Right hindlimb (tissue), 1 donor: ENCODE measurements at regions not wholly inside any gene's neighbourhood (a gene's known extent, or its start where the extent isn't known, plus 50 kb on each side); places are given as distances from the start of the nearest gene placed in this dataset.
"Not testable (repeated sequence)": the region's sequence is repeated elsewhere in the genome, so short reads cannot be mapped to it uniquely, and the experiment has no call there.

Experiments
- DNase-seq: peaks from one replicate; pipeline ENCODE4 v3.0.0-alpha.2; 2018

DNA sequence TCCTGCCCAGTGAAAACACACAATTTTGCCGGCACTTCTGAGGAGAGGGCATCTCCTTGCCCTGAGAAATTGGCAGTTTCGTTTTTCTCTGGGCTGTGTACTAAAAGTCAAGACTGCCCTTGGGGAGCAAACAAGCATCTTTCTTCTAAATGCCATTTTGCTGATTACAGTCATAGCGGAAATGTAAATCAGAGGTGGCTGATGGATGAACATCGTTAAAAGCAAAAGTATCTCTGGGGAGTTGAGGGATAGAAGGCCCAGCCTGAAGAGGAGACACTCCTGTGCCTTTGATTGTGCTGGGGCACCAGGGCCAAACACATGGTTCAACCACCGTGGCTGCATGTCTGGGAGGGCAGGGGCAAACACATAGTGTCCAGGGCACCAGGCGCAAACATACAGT lies 49.8 kb downstream of the ABCC12 start:
- no peak for DNase-seq

DNA sequence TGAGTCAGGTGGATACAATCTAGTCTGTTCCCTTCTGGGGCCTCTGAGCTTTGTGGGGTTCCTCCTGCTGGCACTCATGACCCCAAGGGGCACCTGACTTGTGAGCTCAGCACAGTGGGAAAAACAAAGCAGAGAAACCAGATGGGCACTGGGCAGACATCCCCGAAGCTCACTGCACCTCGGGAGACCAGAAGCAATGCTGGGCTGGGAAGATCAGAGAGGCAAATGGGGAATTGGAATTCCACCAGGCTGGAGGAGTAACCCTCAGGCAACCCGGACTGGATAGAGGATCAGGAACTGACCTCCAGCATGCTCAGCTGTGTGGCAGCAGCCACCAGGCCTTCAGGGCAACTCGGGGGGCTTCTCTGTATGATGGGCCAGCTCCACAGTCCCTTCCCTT lies 50.3 kb downstream of the ABCC12 start:
- no peak for DNase-seq

DNA sequence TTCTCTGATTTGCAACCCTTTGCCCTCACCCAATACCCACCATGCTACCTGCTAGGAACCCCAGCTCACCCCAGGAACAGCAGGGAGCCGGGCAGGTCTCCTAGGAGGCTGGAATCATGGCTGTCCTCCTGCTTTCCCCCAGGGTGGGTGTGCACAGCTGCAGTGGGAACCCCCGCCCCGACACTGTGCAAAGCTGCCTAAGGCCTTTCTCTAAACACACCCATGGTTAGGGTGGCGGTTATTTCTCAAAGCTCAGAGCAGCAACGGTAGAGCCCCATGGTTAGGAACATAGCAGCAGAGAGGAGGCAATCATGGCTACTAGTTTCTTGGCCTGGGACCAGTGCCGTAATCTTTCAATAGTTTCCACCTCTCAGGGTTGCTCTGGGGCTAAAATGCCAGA lies 52.2 kb downstream of the ABCC12 start:
- no peak for DNase-seq

DNA sequence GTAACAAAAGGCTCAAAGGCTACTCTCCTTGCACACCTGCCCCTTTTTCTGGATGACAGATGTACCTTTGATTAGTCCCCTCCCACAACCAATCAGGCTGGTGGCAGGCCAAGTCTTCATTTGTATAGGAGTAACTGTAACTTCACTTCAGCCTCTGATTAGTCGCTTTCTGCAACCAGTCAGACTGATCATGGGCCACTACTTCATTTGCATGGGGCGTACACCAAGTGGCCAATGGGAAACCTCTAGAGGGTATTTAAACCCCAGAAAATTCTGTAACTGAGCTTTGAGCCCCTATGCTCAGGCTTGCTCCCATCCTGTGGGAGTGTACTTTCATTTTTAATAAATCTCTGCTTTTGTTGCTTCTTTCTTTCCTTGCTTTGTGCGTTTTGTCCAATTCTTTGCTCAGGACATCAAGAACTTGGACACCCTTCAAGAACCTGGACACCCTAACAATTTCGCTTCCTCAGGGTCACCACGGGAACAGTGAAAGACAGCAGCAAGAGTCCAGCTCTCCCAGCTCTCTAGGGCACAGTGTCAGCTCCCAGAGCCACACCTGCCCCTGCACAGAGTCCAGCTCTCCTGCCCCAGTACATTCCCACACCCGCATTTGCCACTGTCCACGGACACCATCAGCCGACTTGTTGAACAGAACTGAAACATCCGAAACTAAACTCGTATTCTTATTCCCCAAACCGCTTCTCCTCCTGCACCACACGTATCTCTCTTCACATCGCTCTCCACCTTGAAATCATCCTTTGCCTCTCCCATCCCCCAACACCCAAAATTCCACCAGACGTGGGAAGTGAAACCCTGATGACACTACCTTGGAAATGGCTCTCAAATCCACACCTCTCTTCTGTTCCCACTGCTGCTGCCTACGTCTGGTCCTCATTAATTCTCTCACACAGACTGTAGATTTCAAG lies 53.4 kb downstream of the ABCC12 start:
- DNase-seq = no peak

DNA sequence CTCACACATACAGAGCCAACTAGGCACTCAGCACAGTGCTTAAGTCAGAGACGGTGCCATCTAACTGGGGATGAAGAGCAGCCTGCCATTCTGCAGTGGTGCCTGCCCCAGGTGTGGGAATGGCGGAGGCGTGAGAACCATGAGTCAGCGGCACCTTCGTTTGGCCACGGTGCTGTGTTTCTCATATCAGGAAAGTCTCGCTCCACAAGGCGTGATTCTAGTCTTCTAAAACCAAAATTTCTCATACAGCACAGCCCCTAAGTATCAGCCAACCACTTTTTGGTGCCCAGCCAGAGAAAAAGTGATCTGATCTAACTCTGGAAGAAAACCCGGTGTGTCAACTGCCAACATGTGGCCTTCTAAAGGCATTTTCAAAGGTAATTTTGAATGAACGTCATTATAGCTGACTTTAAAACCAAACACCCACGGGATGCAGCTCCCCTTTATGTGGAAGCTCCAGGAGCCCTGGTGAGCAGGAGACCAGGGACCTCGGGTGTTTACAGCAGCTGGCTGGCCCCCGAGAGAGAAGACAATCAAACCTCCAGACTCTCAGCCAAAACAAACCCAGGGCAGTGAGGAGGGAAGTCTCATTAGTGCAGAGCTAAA lies 54.6 kb downstream of the ABCC12 start:
- DNase-seq = no peak

DNA sequence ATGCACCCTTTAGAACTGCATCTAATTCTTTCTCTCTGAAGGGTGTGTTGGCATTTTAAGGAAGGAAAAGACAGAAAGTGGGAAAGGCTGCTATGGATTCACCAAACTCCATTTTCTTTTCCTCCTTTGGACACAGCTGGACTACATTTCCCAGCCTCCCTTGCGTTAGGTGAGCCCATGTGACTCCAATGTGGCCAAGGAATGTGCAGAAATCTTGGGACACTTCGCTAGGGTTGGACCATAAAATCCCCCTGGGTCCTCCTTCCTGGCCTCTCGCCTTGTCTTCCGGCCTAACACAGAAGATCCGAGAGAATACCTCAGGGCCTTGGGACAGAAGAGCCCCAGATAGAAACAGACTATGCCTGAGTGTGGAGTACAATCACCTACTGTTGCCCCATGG lies 56.3 kb downstream of the ABCC12 start:
- DNase-seq = peak; percentile 48

DNA sequence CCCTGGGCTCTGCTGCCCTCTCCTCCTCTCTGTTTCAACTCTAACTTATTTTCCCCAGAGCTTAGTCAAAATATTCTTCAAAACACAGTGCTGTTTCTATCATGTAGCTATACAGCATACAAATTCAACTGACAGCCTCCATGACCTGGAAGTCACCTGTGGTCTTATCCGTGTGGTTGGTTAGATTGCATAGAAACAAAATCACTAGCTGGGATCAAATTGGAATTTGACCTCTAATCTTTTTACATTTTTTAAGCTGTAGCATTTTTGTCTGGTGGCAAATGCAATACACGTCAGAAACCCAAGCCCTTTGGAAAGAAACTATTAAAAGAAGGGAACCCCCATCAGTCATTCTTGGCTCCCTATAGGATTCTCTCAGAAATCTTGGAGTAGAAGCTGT lies 57.3 kb downstream of the ABCC12 start:
- no peak for DNase-seq

DNA sequence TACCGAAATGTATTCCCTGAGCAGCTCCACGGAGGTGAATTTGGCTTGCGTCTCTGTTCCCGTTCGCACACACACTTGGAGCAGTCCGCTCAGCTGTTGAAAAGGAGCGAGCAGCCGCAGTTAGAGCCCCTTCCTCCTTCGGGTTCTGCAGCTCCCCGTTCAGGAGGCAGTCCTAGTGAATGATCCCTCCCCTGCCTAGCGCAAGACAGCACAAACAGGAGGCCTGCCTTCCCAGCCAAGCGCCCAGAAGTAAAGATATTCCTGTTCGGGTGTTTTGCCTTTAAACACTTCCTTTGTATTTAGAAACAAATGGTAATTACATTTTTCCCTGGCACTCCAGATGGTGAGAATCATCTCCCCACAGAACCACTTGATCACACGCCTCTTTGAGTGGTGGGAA lies 64.7 kb downstream of the ABCC12 start:
- no peak for DNase-seq

DNA sequence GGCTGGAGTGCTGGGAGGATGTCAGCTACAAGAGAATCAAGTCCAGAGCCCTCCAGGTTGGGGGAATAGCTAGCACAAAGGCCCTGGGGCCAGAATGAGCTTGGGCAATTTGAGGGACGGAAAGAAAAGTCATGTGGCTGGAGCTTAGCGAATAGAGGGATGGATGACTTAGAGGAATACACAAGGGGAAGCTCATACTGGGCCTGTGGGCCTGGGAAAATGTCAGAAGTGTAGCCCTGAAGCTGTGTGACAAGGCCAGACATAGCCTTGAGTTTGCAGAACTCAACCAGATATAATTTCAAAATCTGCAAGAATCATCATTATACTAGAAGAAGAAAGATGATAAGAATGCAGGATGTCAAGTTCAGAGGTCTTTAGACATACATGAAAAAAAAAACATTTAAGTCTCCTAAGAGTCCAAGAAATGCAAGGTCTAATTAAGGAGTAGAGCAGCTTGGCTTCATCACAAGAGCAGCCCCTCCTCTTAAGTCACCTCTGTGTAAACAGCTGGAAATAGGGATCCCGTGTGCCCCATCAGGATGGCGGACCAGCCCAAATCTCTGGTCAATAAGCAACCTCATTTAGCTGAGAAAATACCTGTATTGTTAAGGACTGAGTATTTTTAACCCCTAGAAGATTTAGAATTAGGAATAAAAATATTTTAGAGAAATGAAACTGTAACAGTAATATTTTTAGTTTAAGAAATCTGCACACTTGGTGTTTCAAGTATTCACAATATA lies 66.6 kb downstream of the ABCC12 start:
- DNase-seq = no peak

DNA sequence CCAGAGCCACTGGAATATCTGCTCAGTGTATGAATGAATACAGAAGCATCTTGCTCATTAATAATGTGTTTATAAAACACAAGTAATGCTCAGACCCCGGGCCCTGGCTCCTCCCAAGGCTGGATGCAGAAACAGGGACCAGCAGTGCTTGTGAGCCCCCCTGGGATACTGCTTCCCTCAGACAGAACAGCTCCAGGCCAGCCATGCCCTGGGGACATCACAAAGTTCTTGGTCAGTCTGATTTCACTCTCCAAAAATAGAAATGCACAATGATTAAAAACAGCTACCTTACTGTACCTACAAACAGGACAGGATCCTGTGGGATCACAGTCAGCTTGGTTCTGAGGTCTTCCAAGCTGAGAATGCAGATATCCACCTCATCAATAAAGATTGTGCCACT lies 68.2 kb downstream of the ABCC12 start:
- DNase-seq = no peak

DNA sequence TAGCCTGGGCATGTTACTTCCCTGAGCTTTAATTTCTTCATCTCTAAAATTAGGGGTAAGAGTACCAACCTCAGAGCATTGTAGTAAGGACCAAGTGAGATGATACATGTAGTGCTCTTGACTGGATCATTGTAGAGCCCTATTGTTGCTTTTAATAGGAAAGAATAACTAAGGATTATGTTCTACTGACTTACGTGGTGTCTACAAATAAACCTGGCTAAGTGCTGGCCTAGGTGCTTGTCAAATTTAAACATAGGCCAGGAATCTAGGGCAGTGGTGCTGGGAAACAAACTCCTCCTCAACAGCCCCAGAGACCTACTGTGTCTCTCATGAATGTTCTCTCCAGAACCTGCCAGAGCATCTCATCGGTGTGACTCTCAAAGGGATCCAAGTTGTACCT lies 69.4 kb downstream of the ABCC12 start:
- no peak for DNase-seq

DNA sequence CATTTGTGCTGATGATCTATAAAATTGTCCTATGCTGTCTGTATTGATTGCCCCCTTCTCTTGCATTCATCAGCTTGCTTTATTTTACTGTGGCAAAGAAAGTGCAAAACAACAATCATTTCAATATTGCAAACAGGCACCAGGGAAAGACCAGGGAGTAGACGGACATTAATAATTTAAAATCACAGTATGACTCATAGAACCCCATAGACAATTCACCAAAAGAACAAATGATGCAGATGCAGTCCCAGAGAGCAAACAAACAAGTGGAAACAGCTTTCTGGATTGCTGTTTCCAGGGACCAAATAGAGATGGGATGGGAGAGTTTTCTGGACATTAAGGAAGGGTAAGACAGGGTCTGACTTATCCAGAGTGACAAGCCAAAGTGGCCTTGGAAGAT lies 70.1 kb downstream of the ABCC12 start:
- DNase-seq = no peak

DNA sequence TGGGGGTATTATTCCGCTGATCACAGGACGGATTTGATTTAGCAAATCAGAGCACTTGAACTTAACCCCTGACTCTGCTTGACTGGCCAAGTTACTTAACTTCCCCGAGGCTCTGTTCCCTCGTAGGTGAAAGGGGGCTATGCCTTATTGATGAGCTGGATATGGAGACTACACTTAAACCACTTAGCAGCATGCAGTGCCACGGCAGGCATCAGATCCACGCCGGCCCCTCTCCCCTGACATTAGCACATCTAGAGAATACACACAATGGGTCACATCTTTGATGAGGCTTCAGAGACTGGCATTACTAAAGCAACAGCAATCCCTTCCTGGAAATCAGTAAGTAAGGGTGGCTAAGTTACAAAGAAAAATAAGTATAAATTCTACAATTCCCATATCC lies 71.0 kb downstream of the ABCC12 start:
- no peak for DNase-seq

DNA sequence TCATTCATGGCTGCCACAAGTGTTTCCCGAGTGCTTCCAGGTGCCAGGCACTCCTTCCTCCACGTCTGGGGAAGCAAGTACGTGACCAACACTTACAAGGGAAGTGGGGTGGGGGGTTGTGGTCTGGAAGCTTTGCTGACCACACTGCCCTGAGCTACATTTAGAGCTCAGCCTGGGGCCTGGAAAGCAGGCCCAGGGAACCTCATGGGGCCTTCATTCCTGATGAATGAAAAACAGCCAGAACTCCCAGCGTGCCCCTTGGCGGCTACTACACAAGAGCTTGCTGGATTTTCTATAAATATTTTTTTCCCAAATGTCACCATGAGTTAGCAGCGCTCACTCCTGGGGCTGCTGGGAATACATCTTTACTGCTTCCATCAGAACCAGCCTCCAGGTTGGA lies 73.3 kb downstream of the ABCC12 start:
- DNase-seq = peak; percentile 25

DNA sequence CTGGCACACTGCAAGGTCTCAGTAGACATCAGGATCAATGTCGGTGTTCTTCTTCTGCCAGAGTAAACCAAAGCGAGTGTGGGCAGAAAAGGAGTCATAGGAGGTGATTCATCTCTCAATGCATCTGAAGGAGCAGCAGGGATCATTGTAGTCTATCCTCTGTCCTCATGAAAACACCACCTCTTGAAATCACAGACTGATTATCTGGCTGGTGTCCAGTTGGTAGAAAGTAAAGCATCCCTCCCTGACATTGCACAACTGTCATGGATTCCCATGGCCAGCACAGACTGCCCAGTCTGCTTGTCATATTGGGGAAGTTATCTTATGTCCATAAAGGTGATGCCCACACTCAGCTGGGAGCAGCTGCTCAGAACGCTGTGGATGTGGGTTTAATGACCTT lies 74.1 kb downstream of the ABCC12 start:
- DNase-seq = no peak

DNA sequence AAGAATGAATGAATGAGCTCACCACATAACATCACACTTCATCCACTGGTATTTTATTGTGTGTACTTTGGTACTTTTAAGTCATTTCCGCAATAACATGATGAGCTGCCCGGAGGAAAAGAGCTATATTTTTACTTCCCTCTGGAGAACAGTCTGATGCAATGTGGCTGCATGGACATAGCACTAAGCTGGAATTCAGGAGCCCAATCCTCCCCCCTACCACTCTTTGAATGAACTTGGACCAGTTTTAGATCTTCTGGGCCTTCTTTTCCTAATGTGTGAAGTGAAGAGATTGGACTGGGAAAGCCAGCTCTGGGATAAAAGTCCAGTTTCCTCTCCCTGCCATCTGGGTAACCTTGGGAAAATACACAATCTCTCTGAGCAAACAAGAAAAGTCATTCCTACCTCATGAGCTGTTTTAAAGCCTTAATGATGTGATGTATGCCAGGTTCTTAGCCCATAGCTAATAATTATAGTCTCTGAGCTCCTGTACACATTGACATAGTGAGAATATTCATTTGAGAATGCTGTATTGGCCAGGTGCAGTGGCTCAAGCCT lies 79.3 kb downstream of the ABCC12 start:
- DNase-seq = no peak

DNA sequence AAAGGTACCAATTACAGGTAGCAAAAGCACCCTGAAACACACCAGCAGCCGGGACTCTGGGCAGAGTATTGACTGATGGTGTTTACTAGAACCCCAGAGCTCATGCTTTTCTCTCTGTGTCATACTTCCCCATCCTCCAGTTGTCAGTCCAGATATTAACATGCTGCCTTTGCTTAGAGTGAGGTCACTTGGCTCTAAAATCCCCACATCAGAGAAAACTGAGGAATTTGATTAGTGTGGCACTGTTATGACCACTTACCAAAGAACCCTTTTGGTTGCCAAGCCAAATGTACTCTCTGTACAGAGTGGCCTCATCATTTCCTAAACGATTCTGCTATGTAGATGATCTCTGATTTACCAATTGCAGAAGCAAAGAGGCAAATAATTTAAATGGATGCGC lies 80.4 kb downstream of the ABCC12 start:
- no peak for DNase-seq

DNA sequence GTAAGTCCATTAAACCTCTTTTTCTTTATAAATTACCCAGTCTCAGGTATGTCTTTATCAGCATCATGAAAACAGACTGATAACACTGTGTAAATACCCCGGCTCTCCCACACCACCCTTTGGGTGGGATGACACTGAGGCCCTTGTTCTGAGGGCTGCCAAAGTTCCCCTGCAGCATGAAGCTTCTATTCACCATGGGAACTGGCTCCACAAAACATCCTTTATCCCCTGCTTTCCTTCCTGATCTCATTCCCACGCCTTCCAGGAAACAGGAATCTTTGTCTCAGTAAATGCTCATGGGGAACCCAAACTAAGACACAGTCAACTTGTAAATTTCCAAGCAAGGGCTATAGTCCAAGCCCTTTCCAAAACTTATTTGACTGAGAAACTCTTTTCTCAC lies 88.4 kb downstream of the ABCC12 start:
- no peak for DNase-seq

DNA sequence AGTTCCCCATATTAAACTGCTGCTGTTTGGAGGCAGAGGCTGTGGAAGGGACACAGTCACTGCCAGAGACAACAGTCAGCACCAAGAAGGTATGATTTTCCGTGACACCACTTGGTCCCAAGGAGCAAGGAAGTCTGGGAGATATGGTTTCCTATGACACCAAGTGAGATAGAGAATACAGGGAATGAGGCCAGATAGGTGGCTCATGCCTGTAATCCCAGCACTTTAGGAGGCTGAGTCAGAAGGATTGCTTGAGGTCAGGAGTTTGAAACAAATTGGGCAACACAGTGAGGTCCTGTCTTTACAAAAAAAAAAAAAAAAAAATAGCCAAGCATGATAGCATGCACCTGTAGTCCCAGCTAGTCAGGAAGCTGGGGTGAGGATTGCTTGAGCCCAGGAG lies 90.8 kb downstream of the ABCC12 start:
- no peak for DNase-seq

DNA sequence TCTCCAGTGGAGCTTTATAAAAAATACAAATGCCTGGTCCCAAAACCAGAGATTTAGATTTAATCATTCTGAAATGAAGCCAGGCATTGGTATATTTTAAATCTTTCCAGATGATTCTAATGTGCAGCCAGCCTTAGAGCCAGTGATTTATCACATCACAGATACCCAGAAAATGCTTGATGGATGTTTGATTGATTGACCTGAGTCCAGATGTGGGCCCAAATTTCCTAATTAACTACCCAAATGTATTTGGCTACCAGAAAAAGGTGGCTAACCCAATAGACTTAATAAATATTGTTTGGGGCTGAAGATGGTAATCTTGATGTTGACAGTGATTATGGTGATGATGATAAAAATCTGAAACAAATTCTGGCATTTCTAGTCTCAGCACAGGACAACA lies 93.1 kb downstream of the ABCC12 start:
- DNase-seq = no peak

DNA sequence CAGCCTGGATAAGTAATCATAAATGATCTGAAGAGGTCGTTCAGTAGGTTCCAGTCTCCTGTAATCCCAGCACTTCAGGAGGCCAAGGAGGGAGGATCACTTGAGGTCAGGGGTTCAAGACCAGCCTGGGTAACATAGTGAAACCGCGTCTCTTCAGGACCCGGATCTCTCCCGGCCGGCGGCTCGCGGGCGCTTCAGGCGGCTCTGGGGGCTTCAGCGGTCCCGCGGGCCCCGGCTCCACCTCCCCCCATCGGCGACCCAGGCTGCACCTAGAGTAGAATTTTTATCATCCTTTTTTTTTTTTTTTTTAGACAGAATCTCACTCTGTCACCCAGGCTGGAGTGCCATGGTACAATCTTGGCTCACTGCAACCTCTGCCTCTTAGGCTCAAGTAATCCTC lies 95.9 kb downstream of the ABCC12 start:
- DNase-seq = no peak

DNA sequence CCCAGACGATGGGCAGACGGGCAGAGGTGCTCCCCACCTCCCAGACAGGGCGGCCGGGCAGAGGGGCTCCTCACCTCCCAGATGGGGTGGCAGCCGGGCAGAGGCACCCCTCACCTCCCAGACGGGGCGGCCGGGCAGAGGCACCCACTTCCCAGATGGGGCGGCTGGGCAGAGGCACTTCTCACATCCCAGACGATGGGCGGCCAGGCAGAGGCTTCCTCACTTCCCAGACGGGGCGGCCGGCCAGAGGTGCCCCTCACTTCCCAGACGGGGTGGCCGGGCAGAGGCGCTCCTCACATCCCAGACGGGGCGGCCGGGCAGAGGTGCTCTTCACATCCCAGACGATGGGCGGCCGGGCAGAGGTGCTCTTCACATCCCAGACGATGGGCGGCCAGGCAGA lies 96.6 kb downstream of the ABCC12 start:
- not testable (repeated sequence) for DNase-seq

DNA sequence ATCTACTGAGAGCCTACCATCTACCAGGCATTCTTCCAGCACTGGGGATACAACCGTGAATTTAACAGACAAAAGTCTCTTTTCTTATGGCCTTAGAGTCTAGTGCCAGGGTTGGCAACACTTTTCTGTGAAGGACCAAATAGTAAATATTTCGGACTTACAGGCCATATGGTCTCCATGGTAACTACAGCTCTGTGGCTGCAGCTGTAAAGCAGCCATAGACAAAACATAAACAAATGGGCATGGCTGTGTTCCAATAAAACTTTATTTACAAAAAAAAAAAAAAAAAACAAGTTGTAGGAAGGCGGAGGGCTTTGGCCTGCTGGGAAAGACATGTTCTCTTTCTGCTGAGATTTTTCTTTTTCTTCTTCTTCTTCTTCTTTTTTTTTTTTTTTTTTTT lies 98.7 kb downstream of the ABCC12 start:
- no peak for DNase-seq
